HG03097 (cell line): ENCODE measurements at regions not wholly inside any gene's neighbourhood (a gene's known extent, or its start where the extent isn't known, plus 50 kb on each side); places are given as distances from the start of the nearest gene placed in this dataset.
"Not testable (repeated sequence)": the region's sequence is repeated elsewhere in the genome, so short reads cannot be mapped to it uniquely, and the experiment has no call there.

Experiments used
- ATAC-seq: cut with Tn5 transposase; IDR thresholded peaks from one replicate; pipeline ENCODE4 v1.9.1; 2021; ENCODE audit not compliant: unreplicated experiment, low FRiP score

GRCh38 chr14:105881021-105881930 is 354.9 kb downstream of the TMEM121 start:
- no peak for ATAC-seq

DNA sequence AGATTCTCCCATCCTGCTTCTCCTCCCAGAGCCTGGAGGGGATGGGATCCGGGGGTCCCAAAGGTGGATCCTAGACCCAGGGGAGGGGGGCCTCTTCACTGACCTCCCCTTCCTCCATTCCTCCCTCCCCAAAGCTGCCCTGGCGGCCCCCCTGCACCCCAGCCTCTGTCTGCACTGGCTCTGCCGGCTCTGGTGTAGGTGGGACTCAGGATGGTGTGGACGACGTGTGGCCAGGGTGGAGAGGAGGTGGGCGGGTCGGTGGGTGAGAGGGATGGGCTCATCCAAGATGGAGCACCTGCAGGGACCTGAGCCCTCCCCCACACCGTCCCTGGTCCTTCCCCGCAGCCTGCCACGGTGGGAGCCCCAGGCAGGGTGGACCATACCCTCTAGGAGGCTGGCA is 355.6 kb downstream of the TMEM121 start:
- ATAC-seq = not testable (repeated sequence)

DNA sequence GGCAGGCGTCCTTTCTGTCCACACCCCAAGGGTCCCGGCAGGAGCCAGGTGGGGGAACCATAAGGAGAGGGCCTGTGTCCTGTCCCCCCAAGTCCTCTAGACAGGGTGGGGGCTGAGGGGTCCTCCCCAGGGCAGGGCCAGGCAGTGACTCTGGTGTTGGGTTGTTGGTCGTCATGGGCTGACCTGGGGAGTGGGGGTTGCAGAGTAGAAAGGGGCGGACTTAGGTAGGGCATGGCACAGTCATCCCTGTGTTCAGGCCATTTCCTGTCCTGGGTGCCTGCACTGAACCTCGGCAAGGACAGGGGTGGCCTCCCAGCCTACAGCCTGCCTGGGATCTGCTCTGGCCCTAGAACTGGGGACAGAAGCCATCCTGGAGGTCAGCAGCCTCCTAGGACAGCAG is 356.2 kb downstream of the TMEM121 start:
- no peak for ATAC-seq

DNA sequence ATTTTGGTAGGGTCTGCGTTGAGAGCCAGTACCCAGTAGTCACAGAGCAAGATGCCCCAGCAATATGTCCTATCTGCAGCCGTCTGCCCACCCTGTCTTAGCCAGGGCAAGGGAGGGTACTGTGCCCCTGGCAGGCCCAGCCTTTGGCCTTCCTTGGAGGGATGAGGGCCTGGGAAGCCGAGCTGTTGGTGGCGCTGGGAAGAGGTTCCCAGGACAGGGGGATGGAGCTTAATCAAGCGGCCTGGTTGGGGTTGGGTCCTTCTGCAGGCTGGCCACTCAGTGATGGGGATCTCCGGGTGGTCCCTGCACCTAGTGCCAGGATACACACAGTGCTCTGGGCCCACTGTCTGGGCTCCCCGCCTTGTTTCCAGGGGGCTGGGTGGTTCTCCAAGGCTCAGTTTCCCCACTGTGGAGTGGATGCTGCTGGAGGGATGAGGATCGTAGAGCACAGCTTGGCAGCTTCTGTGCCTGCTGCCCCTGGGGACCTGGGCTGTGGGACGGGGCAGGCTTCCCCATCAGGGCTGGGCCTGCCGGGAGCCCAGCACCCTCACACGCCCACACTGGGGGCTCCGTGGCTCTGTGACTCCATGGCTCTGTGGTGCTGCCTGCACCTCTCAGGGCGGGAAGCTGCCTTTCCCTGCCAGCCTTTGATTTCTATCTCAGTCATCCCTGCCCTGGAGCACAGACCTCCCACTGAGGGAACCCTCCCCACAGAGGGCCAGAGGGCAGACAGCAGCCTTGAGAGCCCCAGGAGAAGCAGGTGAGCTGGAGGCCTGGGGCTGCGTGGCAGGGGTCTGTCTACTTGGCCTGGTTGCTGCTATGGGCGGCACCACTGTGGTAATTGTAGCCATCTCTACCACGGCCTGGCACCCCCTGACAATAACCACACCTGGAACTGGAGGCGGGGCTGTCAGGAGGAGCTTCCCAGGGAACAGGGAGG is 357.0 kb downstream of the TMEM121 start:
- ATAC-seq = no peak

DNA sequence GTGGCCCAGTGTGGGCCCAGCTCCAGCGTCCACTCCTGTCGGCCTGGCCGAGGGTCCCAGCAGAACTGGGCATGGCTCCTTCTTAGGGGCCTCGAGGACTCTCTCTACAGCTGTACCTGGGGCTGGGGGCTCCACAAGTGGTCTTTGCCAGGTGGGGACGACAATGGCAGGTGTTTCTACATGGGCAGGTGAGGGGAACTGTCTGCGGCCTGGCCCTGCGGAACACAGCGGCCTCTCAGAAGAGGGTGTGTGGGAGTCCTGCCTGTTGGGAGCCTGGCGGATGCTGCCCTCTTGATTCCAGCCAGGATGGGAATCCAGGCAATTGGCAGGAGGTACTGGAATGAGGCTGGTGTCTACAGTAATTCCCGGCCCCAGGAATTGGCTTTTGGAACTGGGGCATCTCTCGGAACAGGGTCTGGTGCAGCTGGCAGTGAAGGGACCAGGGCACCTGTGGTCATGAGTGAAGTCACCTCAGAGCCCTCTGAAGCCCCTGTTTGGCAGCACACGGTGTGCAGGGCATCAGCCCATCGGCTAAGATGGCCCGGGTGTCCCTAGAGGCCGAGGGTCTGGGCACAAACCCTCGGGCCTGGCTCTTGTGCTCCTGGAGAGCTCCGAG is 357.9 kb downstream of the TMEM121 start:
- ATAC-seq = not testable (repeated sequence)

DNA sequence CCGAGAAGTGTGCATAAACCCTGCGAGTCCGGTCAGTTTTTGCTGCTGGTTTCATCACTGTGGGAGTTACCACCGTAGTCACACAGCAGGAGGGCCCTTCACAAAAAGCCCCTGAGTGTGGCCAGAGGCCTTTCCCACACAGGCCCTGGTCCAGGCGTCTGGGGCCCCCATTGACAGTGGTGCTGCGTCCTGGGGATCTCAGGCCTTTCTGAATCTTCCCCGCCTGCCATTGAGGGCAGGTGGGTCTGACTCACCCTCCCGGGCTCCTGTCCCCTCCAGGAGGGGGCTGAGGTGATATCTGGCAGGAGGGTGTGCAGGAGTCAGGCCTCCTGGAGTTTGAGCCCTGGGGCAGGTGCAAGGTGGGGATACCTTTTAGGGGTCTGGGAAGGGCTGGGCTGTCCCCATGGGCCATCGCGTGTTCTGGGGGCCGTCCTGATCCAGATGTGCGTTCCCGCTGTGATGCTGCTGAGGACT is 358.5 kb downstream of the TMEM121 start:
- no peak for ATAC-seq

DNA sequence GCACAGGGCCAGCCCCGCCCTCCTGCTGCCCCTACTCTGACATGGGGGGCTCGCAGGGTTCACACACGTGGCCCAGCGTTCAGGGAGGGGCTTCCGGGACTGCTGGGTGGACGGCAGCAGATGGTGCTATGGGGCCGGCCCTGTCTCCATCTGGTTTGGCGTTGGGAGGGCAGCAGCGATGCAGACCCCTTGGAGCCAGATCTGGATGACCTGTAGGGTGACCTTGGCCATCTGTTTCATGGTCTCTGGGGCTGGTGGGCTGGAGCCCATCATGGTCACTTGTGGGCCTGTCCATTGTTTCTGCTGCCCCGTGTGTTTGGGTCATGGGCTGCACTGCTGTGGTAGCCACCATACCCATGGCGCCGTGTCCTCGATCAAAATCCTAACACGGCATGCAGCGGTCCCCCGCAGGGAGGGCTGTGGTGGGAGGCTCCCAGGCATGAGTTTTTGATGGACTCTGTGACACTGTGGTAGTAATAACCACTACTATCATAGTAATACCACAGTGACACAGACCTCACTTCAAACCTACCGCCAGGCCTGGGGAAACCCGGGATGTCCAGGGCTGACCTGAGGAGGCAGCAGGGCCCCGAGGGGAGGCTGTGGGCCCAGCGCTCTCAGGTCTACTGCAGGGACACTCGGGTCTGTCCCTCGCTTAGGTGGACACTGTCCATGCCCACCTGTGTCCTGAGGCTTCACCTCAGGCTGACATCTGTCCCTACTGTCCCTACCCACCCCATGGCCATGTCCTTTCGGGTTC is 359.4 kb downstream of the TMEM121 start:
- ATAC-seq = no peak

- not testable (repeated sequence) for ATAC-seq
Measured at GRCh38 chr14:105886791-105887191, 360.4 kb downstream of the TMEM121 start.

DNA sequence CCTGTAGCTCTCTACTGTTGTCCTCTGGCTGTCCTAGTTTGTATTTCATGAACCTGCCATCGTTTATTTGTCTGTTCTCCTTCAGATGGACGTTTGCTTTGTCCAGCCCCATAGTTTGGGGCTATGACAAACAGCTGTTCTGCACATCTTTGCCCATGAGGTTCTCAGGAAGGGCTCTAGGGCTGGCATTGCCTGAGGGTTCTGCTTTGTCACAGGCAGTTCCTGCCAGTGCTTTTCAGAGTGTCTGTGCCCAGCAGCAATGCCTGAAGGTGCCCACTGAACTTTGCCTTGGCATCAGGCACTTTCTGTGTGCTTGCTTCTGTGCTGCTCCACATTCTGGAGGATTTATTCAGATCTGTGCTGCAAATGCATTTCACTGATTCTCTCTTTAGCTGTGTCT is 361.3 kb downstream of the TMEM121 start:
- ATAC-seq = no peak

DNA sequence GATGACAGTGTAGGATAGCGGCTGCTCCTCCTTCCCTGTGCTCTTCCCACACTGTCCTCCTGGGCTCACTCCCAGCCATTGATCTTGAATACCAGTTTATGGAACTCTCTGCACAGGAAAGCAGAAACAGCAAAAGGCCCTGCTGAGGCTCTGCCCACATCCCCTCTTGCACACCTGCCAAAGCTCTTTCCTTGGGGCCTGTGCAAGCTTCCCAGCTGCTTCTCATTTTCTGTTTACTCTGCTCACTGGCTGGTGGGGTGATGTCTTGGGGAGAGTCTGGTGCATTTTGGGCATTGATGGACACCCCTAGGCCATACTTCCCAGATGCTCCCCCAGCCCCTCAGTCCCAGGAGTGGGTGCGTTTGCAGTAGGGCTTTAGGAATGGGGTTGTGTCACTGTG is 361.8 kb downstream of the TMEM121 start:
- ATAC-seq = no peak

DNA sequence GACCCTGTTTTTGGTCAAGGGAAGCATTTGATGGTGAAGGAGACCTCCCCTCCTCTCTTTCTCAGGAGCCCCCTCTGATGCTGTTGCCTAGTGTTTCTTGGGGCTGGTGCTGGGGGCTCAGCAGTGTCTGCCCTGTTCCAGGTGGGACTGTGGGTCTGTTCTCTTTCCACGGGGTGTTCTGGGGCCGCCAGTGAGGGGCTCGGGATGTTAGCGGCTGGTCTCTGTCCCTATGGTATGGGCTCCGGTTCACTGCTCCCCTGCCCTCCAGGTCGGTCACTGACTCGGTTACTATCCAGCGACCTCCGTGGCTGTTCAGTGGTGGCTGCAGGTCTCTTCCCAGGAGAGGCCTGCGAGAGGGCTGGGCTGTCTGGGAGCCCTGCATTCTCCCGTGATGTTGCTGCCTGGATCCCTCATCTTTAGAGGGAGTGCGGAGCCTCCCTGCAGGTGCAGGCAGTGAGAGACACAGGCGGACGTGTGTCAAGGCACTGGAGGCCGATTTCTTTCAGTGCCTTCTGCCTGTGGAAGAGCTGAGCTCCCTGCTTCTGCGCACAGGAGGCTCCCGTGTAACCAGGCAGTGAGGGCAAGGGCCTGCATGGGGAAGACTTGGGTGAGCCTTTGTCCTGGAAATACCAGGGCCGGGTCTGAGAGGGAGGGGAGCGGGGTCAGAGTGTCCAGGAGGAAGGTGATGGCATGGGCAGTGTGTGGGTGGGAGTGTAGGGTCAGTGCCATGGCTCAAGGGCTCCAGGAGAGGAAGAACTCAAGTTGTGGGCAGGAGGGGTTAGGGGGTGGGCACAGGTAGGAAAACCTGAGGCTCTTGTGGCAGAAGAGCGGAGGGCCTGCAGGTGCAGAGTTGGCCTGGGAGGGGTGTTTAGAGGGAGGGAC is 362.6 kb downstream of the TMEM121 start:
- no peak for ATAC-seq

- ATAC-seq = no peak
Measured at GRCh38 chr14:105889666-105890473, 363.5 kb downstream of the TMEM121 start.

DNA sequence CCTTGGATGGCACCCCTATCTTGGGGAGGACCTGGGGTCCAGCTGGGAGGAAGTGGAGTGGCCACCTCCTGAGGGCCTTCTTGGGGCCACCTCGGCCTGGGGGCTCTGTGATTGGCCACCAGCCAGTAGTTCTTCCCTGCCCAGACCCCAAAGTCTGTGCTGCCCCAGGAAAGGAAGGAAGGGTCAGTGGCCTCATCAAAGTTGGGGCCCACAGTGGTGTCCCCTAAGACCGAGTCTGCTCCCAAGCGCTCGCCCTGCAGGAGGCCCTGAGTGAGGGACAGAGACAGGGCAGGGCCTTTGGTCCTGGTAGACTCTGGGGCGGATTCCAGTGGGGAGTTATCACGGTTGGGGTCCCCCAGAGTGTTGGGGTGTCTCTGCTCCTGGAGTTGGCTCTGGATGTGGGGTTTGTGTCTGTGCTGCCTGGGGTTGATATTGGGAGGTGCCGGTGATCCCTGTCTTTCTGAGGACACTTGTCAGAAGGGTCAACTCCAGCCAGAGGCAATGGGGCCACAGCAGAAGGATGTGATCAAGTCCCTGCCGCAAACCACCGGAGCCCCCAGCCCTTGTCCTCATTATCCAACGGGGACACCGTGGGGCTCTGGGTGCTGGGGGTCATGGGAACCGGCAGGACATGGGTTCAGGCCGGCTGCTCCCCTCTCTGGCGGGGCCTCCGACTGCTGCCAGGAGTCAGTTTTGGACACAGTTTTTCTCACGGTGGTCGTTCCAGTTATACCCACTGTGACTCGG is 364.3 kb downstream of the TMEM121 start:
- no peak for ATAC-seq

DNA sequence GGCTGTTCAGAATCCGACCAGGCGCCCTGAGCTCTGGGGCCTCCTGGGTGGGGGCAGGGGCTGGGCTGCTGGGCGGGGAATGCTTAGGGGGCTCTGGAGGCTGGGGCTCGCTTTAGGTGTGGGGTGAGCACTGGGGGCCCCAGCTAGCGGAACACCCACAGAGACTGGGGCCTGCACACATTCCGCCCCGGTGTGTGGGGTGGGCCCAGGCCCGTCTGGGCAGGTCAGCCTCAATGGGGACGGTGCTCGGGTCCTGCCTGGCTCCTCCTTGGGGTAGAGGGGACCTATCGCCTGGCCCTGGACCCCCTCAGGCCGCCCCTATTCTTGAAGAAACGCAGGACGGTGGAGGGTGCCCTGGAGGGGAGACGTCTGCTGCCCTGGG is 364.8 kb downstream of the TMEM121 start:
- no peak for ATAC-seq

DNA sequence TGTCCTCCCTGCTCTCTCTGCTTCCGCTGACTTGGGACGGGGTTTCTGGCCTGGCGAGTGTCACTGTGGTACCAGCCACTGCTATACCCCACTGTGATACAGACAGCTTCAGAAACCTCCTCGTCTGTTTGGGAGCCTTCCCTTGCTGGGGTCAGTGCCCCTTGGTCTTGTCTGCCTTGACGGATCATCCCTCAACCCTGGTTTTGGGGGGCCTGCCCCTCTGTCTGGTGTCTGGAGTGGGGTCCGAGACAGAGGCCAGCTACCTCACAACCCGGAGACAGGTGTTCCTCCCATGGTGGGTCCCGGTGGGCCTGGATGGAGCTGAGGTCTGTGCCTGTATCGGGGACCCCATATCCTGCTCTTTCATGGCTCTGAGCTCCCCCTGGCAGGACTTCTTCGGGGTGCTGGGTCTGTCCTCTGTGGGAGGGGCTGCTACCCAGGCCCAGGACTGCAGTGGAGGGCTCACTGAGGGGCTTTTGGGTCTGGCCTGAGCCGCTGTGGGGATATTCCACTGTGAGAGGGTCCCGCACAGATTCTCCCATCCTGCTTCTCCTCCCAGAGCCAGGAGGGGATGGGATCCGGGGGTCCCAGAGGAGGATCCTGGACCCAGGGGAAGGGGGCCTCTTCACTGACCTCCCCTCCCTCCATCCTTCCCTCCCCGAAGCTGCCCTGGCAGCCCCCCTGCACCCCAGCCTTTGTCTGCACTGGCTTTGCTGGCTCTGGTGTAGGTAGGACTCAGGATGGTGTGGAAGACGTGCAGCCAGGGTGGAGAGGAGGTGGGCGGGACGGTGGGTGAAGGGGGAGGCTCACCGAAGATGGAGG is 365.5 kb downstream of the TMEM121 start:
- ATAC-seq = no peak

- ATAC-seq = not testable (repeated sequence)
Measured at GRCh38 chr14:105892453-105893441, 366.4 kb downstream of the TMEM121 start.
